Adrenal gland (tissue), 9 donors: ENCODE measurements at regions not wholly inside any gene's neighbourhood (a gene's known extent, or its start where the extent isn't known, plus 50 kb on each side); places are given as distances from the start of the nearest gene placed in this dataset.

Experiments
- DNase-seq, 7 donors: peaks; one replicate each; pipeline ENCODE4 v3.0.0-alpha.2; 2019 to 2020
- H3K27ac ChIP-seq, 5 donors: fragments of 200-600 bp; sonication (generic) in 4 of 5; 1 replicate in 3 of 5; 2 replicates in 2 of 5; pipeline versions ENCODE4 v1.5.1 to v1.8.0; 2016 to 2020; ENCODE audit warnings: mild to moderate bottlenecking in 1 of 5
- H3K27me3 ChIP-seq: fragments of 200-600 bp; 2 replicates; pipeline ENCODE4 v1.8.0; 2021
- H3K36me3 ChIP-seq, 2 donors: fragments of 200-600 bp; replicated peaks in 1 of 2; 1 replicate in 1 of 2; 2 replicates in 1 of 2; pipeline versions ENCODE4 v1.5.1 to v1.8.0; 2018 to 2022
- H3K4me1 ChIP-seq, 2 donors: fragments of 200-600 bp; replicated peaks in 1 of 2; 1 replicate in 1 of 2; 2 replicates in 1 of 2; pipeline versions ENCODE4 v1.5.1 to v1.8.0; 2018 to 2021
- H3K4me3 ChIP-seq, 4 donors: fragments of 200-600 bp; sonication (generic) in 3 of 4; one replicate each; pipeline ENCODE4 v1.5.1; 2016 to 2018
- H3K9me3 ChIP-seq, 3 donors: fragments of 200-600 bp; sonication (generic) in 1 of 3; replicated peaks in 1 of 3; 1 replicate in 2 of 3; 2 replicates in 1 of 3; pipeline versions ENCODE4 v1.5.1 to v1.8.0; 2016 to 2021
- CTCF ChIP-seq, 6 experiments: fragments of 450-650 bp in 4 of 6; fragments of 200-600 bp in 2 of 6; sonication (generic) in 1 of 6; IDR thresholded peaks; 1 replicate in 5 of 6; 2 replicates in 1 of 6; pipeline versions ENCODE4 v1.5.1 to v1.8.0; 2016 to 2021; ENCODE audit warnings: antibody characterized with exemption in 6 of 6, mild to moderate bottlenecking in 2 of 6, moderate library complexity in 1 of 6
- POLR2A ChIP-seq, 2 donors: fragments of 450-650 bp; IDR thresholded peaks; one replicate each; pipeline ENCODE4 v1.6.1; 2017; ENCODE audit warnings: antibody characterized with exemption in 2 of 2, mild to moderate bottlenecking in 2 of 2, moderate library complexity in 1 of 2
- WGBS, 4 donors: extraction: QIAGEN DNeasy Blood & Tissue Kit in 2 of 4; methylation state at CpG; one replicate each; pipeline versions ENCODE4 v1.1.5 to v1.1.7; 2013 to 2017; 5-methylcytosine and 5-hydroxymethylcytosine counted together
- intact Hi-C, 2 donors: fragments of 100-400 bp; cut with DNase I; formaldehyde crosslinking; loops; one replicate each; pipeline versions ENCODE4 v1.14.1 to v1.15.0; 2022 to 2023
- donor health status: healthy with polysubstance abuse.
- donor health status: Bipolar disorder and iron deficiency.
- donor health status: DM: yes; HTN: yes; CAD: no.
- donor health status: DM: no; HTN: no; CAD: no.
- donor health status: DM: no; HTN: no; CAD: no.

DNA sequence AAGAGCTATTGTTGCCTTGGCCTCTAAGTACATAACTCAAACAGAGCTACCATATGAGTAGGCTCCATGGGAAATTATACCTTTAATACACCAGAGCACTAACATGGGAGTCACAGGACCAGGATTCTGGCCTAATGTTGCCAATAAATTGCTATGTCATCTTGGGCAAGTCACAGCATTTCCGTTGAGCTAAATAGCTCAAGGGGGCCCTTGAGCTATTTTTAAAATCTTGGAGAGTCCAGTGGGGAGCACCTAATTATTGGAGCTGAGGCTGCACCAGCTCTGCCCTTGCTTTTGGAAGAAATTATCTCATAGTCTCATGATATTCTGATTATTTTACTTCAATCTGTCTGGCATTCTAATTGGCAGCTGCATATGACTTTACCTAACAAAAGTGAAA lies 350.8 kb downstream of the ENC1 start:
- TF ChIP-seq CTCF (IDR thresholded peaks at IDR 0.05) (no peak), POLR2A (IDR thresholded peaks at IDR 0.05) (no peak)
- intact Hi-C loops = no loop called here
- Histone ChIP-seq H3K9me3 (no peaks in the 10 kb centered on the region), H3K4me3 (no peak overlapping the region), H3K27ac (peak overlapping the region in 1 of 5 donors; percentile 62), H3K36me3 (no peaks in the 10 kb centered on the region), H3K4me1 (peaks cover 0 to 7% of the 10 kb centered on the region in 2 donors), H3K27me3 (no peaks in the 10 kb centered on the region)
- DNase-seq = no peak
- WGBS, 4 donors = 62 to 80% (median 77%) methylated on average over 1 of the region's 1 CpG

DNA sequence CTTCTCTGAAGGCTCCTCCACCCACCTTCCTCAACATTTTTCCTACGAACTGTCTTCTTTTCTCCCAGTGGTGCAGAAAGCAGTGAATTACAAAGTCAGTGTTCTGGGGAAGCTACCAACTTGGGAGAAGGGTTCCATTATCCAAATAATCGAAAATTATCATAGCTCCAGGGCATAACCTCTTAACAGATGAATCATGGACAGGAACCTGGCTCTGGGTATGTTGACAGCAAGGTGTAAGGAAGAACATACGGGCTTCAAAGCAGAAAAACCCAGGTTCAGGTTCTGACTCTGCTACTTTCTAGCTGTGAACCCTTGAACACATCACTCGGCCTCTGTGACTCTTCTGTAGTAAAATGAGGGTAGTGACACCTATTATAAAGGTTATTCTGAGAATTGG lies 351.3 kb downstream of the ENC1 start:
- peaks cover 0 to 7% of the 10 kb centered on the region in 2 donors for H3K4me1 ChIP-seq
- 65 to 79% (median 69%) methylated on average over 4 of the region's 4 CpGs for WGBS, 4 donors
- intact Hi-C loops = no loop called here
- H3K9me3 ChIP-seq = no peaks in the 10 kb centered on the region
- no peak for DNase-seq
- peak overlapping the region in 2 of 5 donors; percentile 2 to 62 for H3K27ac ChIP-seq
- H3K36me3 ChIP-seq = no peaks in the 10 kb centered on the region
- TF ChIP-seq CTCF (IDR thresholded peaks at IDR 0.05) (no peak), POLR2A (IDR thresholded peaks at IDR 0.05) (no peak)
- H3K27me3 ChIP-seq = no peaks in the 10 kb centered on the region
- H3K4me3 ChIP-seq = no peak overlapping the region

DNA sequence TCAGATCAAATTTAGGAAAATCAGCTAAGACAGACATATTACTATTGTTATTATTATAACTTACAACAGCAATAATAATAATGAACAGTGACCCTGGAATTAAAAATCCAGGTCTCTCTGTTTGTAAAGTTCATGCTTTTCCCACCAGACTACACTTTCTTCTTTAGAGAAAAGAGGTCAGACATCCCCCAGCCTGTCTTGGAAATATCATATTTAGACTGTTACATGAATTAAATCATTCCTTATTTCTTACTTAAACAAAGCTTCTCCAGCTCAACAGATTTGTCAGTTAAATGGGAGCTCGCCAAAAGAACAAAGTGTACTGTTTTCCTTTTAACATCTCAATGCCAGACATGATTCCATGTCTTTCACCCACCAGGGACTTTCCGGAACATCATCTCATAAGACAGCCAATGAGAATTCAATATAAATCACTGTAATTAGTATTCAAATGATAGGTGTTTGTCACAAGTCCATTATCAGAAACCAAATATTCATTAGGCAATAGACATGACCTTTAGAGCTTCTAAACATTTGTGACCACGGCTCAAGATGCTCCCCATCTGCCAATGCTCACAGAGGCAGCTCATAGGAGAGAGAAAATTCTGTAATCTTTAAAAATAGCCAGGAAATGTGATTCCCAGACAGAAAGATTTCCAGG lies 351.9 kb downstream of the ENC1 start:
- peak in 2 of 7 donors; percentile 22 to 29 for DNase-seq
- intact Hi-C loops = no loop called here
- Histone ChIP-seq H3K27ac (peak overlapping the region in 1 of 5 donors; percentile 62), H3K36me3 (no peaks in the 10 kb centered on the region), H3K27me3 (no peaks in the 10 kb centered on the region), H3K4me1 (peaks cover 0 to 7% of the 10 kb centered on the region in 2 donors), H3K9me3 (no peaks in the 10 kb centered on the region), H3K4me3 (no peak overlapping the region)
- TF ChIP-seq POLR2A (IDR thresholded peaks at IDR 0.05) = no peak
- no peak for TF ChIP-seq CTCF (IDR thresholded peaks at IDR 0.05)
- 34 to 57% (median 46%) methylated on average over 3 of the region's 3 CpGs for WGBS, 4 donors

GRCh38 chr5:74288038-74288437 lies 352.5 kb downstream of the ENC1 start:
- Histone ChIP-seq H3K9me3 (no peaks in the 10 kb centered on the region), H3K27me3 (no peaks in the 10 kb centered on the region), H3K4me1 (peaks cover 0 to 7% of the 10 kb centered on the region in 2 donors), H3K36me3 (no peaks in the 10 kb centered on the region), H3K4me3 (no peak overlapping the region), H3K27ac (peak overlapping the region in 1 of 5 donors; percentile 35)
- 86 to 94% (median 90%) methylated on average over 4 of the region's 4 CpGs for WGBS, 4 donors
- intact Hi-C loops = no loop called here
- DNase-seq = no peak
- no peak for TF ChIP-seq CTCF (IDR thresholded peaks at IDR 0.05)
- no peak for TF ChIP-seq POLR2A (IDR thresholded peaks at IDR 0.05)
